WTC11 (cell line): ENCODE measurements at regions not wholly inside any gene's neighbourhood (a gene's known extent, or its start where the extent isn't known, plus 50 kb on each side); places are given as distances from the start of the nearest gene placed in this dataset.

Experiments
- ATAC-seq: fragments of 200-7000 bp; cut with Tn5 transposase; 2 replicates; pipeline ENCODE4 v1.10.0; 2021; ENCODE audit warnings: mild to moderate bottlenecking, moderate library complexity
- CTCF ChIA-PET: fragments of 300-600 bp; sonication (Branson Sonifier 250); formaldehyde crosslinking; loops from one replicate; lab custom pipeline; 2021; ENCODE audit warnings: antibody characterized with exemption; lab: Charles Lee
- POLR2A ChIA-PET: fragments of 350-600 bp; sonication (Branson Sonifier 250); formaldehyde crosslinking; loops from one replicate; lab custom pipeline; 2021; ENCODE audit warnings: antibody characterized with exemption; lab: Charles Lee
- DNase-seq: peaks from one replicate; pipeline ENCODE4 v3.0.0; 2021; ENCODE audit warnings: low spot score
- H3K27ac Mint-ChIP-seq: 2 replicates; pipeline ENCODE4 v1.8.0; 2021; ENCODE audit warnings: mixed read lengths
- H3K27me3 Mint-ChIP-seq: 2 replicates; pipeline ENCODE4 v1.8.0; 2021; ENCODE audit warnings: low read depth, mild to moderate bottlenecking, moderate library complexity, mixed read lengths
- H3K36me3 Mint-ChIP-seq: 2 replicates; pipeline ENCODE4 v1.8.0; 2021; ENCODE audit warnings: mixed read lengths
- H3K4me1 Mint-ChIP-seq: 2 replicates; pipeline ENCODE4 v1.8.0; 2022; ENCODE audit warnings: mixed read lengths
- H3K4me3 Mint-ChIP-seq: 2 replicates; pipeline ENCODE4 v1.8.0; 2021; ENCODE audit warnings: mild to moderate bottlenecking, moderate library complexity, mixed read lengths
- H3K9me3 Mint-ChIP-seq: 2 replicates; pipeline ENCODE4 v1.8.0; 2021; ENCODE audit warnings: mixed read lengths
- ELF4 ChIP-seq: sonication (generic); formaldehyde crosslinking; IDR thresholded peaks from 2 replicates; pipeline ENCODE4 v1.8.1; 2022; ENCODE audit warnings: low read depth, mild to moderate bottlenecking, moderate library complexity, missing genetic modification reagents
- ERG ChIP-seq: fragments of 250-450 bp; sonication (Bioruptor Pico); IDR thresholded peaks from 2 replicates; pipeline ENCODE4 v1.8.0; 2021; ENCODE audit warnings: mild to moderate bottlenecking
- HMGA2 ChIP-seq: fragments of 250-450 bp; sonication (Bioruptor Pico); IDR thresholded peaks from 2 replicates; pipeline ENCODE4 v1.4.0; 2021; ENCODE audit warnings: mild to moderate bottlenecking, moderate library complexity
- NR2C2 ChIP-seq: sonication (generic); formaldehyde crosslinking; IDR thresholded peaks from 2 replicates; pipeline ENCODE4 v1.8.0; 2022; ENCODE audit warnings: mild to moderate bottlenecking, missing genetic modification reagents
- SMAD3 ChIP-seq: sonication (generic); formaldehyde crosslinking; IDR thresholded peaks from 2 replicates; pipeline ENCODE4 v1.8.0; 2022; ENCODE audit warnings: missing genetic modification reagents, mild to moderate bottlenecking, borderline replicate concordance
- SOX15 ChIP-seq: fragments of 250-450 bp; sonication (Bioruptor Pico); IDR thresholded peaks from 2 replicates; pipeline ENCODE4 v1.9.0; 2021; ENCODE audit warnings: mild to moderate bottlenecking
- ZMAT4 ChIP-seq: fragments of 250-450 bp; sonication (Bioruptor Pico); IDR thresholded peaks from 2 replicates; pipeline ENCODE4 v1.9.0; 2021; ENCODE audit warnings: mild to moderate bottlenecking
- ZNF232 ChIP-seq: sonication (generic); formaldehyde crosslinking; IDR thresholded peaks from 2 replicates; pipeline ENCODE4 v1.8.0; 2022; ENCODE audit warnings: mild to moderate bottlenecking, missing genetic modification reagents
- ZNF416 ChIP-seq: fragments of 250-450 bp; sonication (Bioruptor Pico); IDR thresholded peaks from 2 replicates; pipeline ENCODE4 v1.9.0; 2021; ENCODE audit warnings: mild to moderate bottlenecking, inconsistent platforms
- ZNF532 ChIP-seq: fragments of 250-450 bp; sonication (Bioruptor Pico); IDR thresholded peaks from 2 replicates; pipeline ENCODE4 v1.9.0; 2021; ENCODE audit warnings: mild to moderate bottlenecking, borderline replicate concordance
- TF ChIP-seq, protein P1 (sequence below): sonication (generic); formaldehyde crosslinking; IDR thresholded peaks from 2 replicates; pipeline ENCODE4 v1.8.0; 2023; ENCODE audit warnings: missing genetic modification reagents, mild to moderate bottlenecking, borderline replicate concordance
- TF ChIP-seq, protein P2 (sequence below): fragments of 250-450 bp; sonication (Bioruptor Pico); IDR thresholded peaks from 2 replicates; pipeline ENCODE4 v2.1.2; 2022; ENCODE audit warnings: mild to moderate bottlenecking, moderate library complexity
- TF ChIP-seq, protein P3 (sequence below): fragments of 250-450 bp; sonication (Bioruptor Pico); IDR thresholded peaks from 2 replicates; pipeline ENCODE4 v1.9.0; 2021; ENCODE audit warnings: moderate library complexity, mild to moderate bottlenecking, inconsistent platforms, borderline replicate concordance
- TF ChIP-seq, protein P4 (sequence below): sonication (generic); formaldehyde crosslinking; IDR thresholded peaks from 2 replicates; pipeline ENCODE4 v1.8.1; 2022; ENCODE audit warnings: missing genetic modification reagents, borderline replicate concordance
- TF ChIP-seq, protein P5 (sequence below): sonication (generic); formaldehyde crosslinking; IDR thresholded peaks from 2 replicates; pipeline ENCODE4 v1.8.1; 2022; ENCODE audit warnings: mild to moderate bottlenecking, moderate library complexity, missing genetic modification reagents

DNA sequence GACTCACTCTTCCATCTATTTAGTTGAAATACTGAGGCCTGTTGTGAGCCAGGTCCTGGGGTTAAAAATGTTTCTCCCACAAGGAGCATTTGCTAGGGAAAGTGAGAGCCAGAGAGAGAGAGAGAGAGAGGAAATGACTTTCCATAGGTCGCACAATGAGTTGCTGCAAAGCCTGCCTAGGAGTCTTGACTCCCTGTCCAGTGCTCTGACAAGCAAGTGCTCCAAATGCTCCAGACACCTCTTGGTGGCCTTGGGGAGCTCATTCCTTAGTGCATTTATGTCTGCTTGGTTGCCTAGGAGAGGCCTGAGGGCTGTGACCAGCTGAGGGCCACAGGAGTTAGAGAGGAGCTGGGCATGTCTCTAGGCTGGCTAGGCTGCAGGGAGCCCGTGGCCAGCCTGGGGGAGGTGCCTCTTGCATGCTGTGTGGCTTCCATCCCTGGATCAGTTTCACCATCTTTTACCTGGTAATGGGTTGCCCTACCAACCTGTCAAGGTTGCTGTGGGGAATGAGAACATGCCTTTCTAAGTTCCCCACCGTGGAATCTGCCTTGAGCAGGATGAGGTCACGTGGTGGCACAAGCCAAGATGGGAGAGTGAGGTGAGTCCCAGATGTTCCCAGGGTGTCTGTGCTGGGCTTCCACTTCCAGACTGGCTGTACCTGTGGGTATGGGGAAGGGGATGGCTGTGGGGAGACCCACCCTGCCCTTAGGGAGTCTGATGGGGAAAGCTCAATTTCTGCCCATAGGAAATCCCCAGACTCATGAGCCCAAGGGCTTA lies 105.0 kb downstream of the VEGFA start (continued):
- TF ChIP-seq, protein P1, sequence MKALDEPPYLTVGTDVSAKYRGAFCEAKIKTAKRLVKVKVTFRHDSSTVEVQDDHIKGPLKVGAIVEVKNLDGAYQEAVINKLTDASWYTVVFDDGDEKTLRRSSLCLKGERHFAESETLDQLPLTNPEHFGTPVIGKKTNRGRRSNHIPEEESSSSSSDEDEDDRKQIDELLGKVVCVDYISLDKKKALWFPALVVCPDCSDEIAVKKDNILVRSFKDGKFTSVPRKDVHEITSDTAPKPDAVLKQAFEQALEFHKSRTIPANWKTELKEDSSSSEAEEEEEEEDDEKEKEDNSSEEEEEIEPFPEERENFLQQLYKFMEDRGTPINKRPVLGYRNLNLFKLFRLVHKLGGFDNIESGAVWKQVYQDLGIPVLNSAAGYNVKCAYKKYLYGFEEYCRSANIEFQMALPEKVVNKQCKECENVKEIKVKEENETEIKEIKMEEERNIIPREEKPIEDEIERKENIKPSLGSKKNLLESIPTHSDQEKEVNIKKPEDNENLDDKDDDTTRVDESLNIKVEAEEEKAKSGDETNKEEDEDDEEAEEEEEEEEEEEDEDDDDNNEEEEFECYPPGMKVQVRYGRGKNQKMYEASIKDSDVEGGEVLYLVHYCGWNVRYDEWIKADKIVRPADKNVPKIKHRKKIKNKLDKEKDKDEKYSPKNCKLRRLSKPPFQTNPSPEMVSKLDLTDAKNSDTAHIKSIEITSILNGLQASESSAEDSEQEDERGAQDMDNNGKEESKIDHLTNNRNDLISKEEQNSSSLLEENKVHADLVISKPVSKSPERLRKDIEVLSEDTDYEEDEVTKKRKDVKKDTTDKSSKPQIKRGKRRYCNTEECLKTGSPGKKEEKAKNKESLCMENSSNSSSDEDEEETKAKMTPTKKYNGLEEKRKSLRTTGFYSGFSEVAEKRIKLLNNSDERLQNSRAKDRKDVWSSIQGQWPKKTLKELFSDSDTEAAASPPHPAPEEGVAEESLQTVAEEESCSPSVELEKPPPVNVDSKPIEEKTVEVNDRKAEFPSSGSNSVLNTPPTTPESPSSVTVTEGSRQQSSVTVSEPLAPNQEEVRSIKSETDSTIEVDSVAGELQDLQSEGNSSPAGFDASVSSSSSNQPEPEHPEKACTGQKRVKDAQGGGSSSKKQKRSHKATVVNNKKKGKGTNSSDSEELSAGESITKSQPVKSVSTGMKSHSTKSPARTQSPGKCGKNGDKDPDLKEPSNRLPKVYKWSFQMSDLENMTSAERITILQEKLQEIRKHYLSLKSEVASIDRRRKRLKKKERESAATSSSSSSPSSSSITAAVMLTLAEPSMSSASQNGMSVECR (CRISPR knock-in tag), result no peak

- no peaks in the 10 kb centered on the region for H3K36me3 Mint-ChIP-seq
Measured at GRCh38 chr6:43873806-43874714, 104.0 kb downstream of the VEGFA start.

More at GRCh38 chr6:43873806-43874714, 104.0 kb downstream of the VEGFA start:
- Mint-ChIP-seq H3K27me3 (no peaks in the 10 kb centered on the region), H3K27ac (no peak overlapping the region), H3K9me3 (no peaks in the 10 kb centered on the region), H3K4me3 (no peak overlapping the region), H3K4me1 (peaks cover 31% of the 10 kb centered on the region)
- ChIA-PET POLR2A (interaction anchor here (0.5 kb wide), 1 partner anchor 497 kb away, joined by 3 read pairs; no protein-coding TSS in a partner anchor), CTCF (interaction anchor here (1.8 kb wide), 1 partner anchor 18 kb away, joined by 5 read pairs; no protein-coding TSS in a partner anchor)
- no peak for DNase-seq
- TF ChIP-seq ELF4 (CRISPR knock-in tag) (no peak), SOX15 (CRISPR knock-in tag) (no peak), ZNF232 (CRISPR knock-in tag) (no peak), ZNF532 (CRISPR knock-in tag) (no peak), ERG (no peak), ZMAT4 (no peak), ZNF416 (CRISPR knock-in tag) (no peak), SMAD3 (CRISPR knock-in tag) (no peak), HMGA2 (CRISPR knock-in tag) (no peak), NR2C2 (CRISPR knock-in tag) (no peak)
- TF ChIP-seq, protein P2, sequence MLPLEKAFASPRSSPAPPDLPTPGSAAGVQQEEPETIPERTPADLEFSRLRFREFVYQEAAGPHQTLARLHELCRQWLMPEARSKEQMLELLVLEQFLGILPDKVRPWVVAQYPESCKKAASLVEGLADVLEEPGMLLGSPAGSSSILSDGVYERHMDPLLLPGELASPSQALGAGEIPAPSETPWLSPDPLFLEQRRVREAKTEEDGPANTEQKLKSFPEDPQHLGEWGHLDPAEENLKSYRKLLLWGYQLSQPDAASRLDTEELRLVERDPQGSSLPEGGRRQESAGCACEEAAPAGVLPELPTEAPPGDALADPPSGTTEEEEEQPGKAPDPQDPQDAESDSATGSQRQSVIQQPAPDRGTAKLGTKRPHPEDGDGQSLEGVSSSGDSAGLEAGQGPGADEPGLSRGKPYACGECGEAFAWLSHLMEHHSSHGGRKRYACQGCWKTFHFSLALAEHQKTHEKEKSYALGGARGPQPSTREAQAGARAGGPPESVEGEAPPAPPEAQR (CRISPR knock-in tag), result no peak
- TF ChIP-seq, protein P3, sequence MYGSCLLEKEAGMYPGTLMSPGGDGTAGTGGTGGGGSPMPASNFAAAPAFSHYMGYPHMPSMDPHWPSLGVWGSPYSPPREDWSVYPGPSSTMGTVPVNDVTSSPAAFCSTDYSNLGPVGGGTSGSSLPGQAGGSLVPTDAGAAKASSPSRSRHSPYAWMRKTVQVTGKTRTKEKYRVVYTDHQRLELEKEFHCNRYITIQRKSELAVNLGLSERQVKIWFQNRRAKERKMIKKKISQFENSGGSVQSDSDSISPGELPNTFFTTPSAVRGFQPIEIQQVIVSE (CRISPR knock-in tag), result no peak
- TF ChIP-seq, protein P4, sequence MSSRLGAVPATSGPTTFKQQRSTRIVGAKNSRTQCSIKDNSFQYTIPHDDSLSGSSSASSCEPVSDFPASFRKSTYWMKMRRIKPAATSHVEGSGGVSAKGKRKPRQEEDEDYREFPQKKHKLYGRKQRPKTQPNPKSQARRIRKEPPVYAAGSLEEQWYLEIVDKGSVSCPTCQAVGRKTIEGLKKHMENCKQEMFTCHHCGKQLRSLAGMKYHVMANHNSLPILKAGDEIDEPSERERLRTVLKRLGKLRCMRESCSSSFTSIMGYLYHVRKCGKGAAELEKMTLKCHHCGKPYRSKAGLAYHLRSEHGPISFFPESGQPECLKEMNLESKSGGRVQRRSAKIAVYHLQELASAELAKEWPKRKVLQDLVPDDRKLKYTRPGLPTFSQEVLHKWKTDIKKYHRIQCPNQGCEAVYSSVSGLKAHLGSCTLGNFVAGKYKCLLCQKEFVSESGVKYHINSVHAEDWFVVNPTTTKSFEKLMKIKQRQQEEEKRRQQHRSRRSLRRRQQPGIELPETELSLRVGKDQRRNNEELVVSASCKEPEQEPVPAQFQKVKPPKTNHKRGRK (CRISPR knock-in tag), result no peak
- TF ChIP-seq, protein P5, sequence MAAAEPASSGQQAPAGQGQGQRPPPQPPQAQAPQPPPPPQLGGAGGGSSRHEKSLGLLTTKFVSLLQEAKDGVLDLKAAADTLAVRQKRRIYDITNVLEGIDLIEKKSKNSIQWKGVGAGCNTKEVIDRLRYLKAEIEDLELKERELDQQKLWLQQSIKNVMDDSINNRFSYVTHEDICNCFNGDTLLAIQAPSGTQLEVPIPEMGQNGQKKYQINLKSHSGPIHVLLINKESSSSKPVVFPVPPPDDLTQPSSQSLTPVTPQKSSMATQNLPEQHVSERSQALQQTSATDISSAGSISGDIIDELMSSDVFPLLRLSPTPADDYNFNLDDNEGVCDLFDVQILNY (CRISPR knock-in tag), result no peak
- no peak for ATAC-seq
